Head of caudate nucleus (tissue), 42 donors: ENCODE measurements at regions not wholly inside any gene's neighbourhood (a gene's known extent, or its start where the extent isn't known, plus 50 kb on each side); places are given as distances from the start of the nearest gene placed in this dataset.
"Not testable (repeated sequence)": the region's sequence is repeated elsewhere in the genome, so short reads cannot be mapped to it uniquely, and the experiment has no call there.

Experiments
- DNase-seq, 42 donors: peaks; one replicate each; pipeline versions ENCODE4 v3.0.0 to v3.0.0-alpha.2; 2020 to 2021; ENCODE audit warnings: mixed read lengths in 7 of 42
- intact Hi-C: fragments of 100-400 bp; cut with DNase I; formaldehyde crosslinking; loops from one replicate; pipeline ENCODE4 v1.15.0; 2022

GRCh38 chr9:107606149-107606790, 116.7 kb upstream of the KLF4 start:
- DNase-seq: no peak
- intact Hi-C loops: no loop called here

- DNase-seq: no peak
- intact Hi-C loops: no loop called here
Measured at GRCh38 chr9:107605041-107605440, 115.5 kb upstream of the KLF4 start.

- no peak for DNase-seq
- intact Hi-C loops: no loop called here
Measured at GRCh38 chr9:107603281-107603680, 113.7 kb upstream of the KLF4 start.

- no peak for DNase-seq
Measured at GRCh38 chr9:107600060-107600573, 110.5 kb upstream of the KLF4 start.

DNA sequence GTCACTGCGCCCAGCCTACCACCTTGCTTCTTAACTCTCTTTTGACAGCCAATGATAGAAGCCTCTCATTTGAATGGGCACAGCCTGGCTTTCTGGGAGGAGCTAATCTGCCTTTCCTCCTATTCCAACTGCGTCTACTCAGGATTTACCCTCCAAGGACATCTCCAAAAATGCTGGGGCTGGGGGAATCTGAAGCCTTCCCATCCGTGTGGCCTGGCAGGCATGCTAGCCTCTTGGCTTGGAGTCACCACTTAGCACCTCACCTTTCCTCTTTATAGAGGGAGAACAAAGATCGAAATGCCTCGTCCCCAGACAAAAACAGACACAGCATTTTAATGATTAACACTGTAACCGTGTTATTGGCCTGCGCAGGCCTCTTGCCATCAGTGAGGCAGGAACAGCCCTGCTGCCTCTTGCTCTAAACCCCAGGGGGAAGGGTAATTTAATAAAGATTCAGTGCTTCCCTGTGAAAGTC, 108.2 kb upstream of the KLF4 start:
- DNase-seq: no peak
- intact Hi-C loops: no loop called here

More at GRCh38 chr9:107600060-107600573, 110.5 kb upstream of the KLF4 start:
- intact Hi-C loops: no loop called here

- DNase-seq: no peak
- intact Hi-C loops: no loop called here
Measured at GRCh38 chr9:107594908-107595530, 105.5 kb upstream of the KLF4 start.

DNA sequence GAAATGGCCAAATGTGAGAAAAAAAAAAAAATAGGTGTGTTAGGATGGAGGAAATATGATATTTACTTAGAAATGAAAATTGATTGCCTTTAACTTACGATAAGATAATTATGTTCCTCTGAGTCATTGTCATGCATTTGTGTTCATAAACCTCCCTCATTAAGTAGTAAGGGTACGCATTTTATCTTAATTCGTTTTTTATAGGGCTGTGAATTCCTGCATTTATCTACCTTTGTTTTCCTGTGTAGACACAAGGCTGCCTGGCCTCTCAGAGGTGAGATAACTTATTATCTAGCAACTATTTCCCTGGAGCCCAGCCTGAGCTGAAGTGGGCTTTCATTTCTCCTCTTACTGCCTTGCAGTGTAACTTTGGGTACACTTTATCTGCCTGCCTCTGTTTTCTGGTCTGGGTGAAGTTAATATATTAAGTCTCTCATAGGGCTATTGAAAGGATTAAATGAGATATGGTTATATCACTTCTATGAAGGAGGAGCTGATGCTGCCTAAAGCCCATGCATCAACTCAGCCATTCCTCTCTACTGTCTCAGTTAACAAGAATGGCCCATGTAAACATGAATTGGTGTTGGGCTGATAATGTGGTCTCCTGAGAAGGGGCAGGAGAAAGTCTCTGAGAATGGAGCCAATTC, 103.8 kb upstream of the KLF4 start:
- DNase-seq: no peak
- intact Hi-C loops: no loop called here

GRCh38 chr9:107592424-107592823, 102.9 kb upstream of the KLF4 start:
- no peak for DNase-seq
- intact Hi-C loops: no loop called here

DNA sequence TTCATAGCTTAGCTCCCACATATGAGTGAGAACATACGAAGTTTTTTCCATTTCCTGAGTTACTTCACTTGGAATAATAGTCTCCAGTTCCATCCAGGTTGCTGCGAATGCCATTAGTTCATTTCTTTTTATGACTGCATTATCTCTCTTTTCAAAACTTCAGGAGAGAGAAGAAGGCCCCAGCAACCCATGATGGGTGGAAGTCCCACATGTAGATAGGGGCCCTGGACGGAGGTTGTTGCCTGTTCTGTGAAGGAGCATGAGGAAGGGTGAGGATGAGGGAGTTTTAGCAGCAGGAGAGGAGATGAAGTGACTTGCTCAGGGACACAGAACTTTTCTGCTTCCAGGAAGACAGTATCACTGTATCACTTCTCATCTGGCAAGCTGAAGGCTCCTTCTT, 102.2 kb upstream of the KLF4 start:
- intact Hi-C loops: no loop called here
- no peak for DNase-seq

DNA sequence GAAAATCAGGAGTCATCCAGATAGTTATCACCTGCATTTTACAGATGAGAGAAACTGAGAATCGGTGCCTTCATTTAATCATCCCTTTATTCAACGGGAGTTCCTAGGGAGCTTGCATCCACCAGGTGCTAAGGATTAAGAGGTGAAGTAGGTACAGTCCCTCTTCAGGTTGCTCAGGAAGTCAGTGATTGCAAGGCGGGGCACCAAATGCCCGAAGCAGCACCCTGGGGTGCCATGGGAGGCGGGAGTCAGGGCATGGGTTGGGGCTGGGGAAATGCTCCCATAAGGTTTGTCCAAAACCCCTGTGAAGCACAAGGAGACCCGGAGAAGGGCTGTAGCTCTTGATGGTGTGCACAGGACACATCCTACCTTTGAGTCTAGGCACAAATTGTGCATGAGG, 98.8 kb upstream of the KLF4 start:
- intact Hi-C loops: no loop called here
- DNase-seq: no peak

DNA sequence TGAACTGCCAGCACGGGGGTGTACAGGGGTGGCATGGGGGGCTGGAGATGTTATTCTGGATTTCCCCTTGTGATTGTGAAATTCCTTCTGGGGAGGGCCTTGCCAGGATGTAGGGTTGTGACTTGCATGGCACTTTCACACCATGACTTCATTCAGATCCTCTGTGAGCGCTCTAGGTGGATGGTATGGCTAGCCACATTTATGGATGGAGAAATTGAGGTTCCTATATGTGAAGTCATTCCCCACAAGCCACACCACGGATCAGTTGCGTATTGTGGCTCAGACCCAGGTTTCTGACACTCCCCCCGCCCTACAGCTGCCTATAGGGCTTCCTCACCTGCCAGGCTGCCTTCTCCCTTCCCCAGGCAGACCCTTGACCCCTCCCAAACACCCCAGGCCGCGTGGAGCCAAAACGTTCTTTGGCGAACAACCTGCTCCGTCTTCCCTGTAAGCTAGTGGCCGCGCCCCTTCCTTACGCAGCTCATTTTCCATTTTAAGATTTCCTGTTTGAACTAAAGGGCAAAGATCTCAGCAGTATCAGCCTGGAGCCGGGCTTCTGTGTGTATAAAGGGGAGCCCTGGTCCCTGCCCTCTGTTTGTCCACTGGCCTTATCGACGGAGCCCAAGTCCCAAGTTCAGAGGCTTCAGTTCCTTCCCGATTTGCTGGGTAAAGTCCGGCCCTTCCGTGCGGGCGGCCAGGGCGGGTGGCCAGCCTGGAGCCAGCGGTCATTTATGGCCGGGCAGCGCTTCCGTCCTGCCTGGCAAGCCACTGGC, 97.8 kb upstream of the KLF4 start:
- intact Hi-C loops: no loop called here
- DNase-seq: peak in 4 of 42 donors; percentile 7 to 17 (median 8)

DNA sequence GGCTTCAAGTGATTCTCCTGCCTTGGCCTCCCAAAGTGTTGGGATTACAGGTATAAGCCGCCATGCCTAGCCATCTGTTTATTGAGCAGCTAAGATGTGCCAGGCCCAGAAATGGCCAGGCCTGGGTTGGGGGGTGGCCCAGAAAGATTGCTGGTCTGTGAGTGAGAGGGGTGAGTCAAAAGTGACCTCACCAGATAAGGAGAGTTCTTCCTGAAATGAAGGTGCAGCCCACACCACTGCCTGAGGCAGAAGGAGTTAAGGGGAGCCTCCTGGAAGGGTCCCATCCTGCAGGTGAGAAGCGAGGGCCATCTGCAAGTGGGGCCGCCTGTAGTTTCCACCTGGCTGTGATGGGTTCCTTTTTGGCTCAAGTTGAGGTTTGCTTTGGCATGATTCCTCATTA, 96.9 kb upstream of the KLF4 start:
- intact Hi-C loops: no loop called here
- no peak for DNase-seq

DNA sequence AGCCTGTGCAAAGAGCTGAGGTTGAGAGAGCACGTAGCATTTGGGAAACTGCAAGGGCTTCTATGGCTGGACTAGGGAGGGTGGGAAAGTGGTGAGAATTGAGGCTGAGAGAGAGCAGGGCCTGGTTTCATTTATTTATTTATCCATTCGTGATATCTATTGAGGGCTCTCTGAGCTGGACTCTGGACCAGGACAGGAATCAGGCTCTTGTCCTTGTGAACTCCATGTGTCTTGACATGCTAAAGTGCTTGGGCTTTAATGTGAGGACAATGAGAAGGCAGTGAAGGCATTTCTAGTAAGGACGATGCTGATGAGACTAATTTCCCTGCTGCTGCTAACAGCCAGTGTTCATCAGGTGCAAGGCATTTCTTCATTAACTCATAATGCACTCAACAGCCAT, 95.9 kb upstream of the KLF4 start:
- no peak for DNase-seq
- intact Hi-C loops: no loop called here

- no peak for DNase-seq
- intact Hi-C loops: no loop called here
Measured at GRCh38 chr9:107584944-107585343, 95.4 kb upstream of the KLF4 start.

DNA sequence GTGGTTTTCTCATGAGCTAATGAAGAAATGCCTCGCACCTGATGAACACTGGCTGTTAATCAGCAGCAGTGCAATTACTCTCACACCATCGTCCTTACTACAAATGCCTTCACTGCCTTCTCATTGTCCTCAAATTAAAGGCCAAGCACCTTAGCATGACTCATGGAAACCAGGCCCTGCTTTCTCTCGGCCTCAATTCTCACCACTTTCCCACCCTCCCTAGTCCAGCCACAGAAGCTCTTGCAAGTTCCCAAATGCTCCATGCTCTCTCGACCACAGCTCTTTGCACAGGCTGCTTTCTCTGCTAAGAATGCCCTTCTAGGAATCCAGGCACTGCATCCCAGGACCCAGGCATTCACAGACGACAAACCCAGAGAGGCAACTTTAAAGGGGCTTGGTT, 94.6 kb upstream of the KLF4 start:
- intact Hi-C loops: no loop called here

DNA sequence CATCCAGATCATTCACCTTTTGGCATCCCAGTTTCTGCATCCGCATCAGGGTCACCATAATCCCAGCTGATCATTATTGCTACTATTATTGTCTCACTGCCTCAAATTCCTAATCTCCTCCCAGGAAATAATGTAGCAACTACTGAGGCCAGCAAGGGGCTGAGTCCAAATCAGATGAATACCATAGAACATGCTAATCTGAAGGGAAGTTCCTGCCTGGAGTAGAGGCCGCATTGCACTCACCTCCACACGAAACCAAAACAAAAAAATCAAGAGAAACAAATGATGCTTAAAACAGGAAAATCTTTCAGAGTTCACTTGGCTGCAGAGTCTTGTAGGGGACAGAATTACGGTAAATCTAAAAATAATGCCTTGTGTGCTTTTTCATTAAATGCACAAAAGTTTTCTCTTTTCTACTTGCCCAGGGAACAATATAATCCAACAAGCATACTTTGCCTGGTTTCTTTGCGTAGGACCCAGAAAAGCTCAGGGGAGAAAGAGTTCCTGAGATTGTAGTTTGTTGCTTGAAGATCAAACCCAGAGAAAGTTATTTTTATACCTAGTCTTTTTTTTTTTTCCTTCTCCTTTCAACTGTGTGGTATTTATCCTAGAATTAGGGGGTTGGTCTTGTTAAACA, 87.7 kb upstream of the KLF4 start:
- intact Hi-C loops: no loop called here
- no peak for DNase-seq

More for the DNA sequence above, 94.6 kb upstream of the KLF4 start:
- DNase-seq: no peak

GRCh38 chr9:107571148-107571547, 81.6 kb upstream of the KLF4 start:
- no peak for DNase-seq
- intact Hi-C loops: no loop called here

DNA sequence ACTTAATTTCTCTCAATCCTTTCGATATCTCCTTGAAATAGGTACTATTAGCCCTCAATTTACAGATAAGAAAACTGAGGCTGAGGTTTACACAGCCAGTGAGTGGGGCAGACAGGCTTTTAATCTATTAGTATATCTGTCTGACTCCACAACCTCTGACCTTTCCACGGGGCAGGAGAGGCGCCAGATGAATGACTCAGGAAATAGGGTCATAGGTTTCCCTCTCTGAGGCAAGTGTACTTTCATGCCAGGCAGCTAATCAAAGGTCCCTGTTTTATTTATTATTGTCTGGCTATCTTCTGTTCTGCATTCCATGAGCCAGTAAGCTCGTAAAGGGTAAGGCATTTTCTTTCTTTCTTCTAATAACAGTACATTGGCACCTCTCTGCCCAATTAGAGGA, 79.6 kb upstream of the KLF4 start:
- intact Hi-C loops: no loop called here
- no peak for DNase-seq

DNA sequence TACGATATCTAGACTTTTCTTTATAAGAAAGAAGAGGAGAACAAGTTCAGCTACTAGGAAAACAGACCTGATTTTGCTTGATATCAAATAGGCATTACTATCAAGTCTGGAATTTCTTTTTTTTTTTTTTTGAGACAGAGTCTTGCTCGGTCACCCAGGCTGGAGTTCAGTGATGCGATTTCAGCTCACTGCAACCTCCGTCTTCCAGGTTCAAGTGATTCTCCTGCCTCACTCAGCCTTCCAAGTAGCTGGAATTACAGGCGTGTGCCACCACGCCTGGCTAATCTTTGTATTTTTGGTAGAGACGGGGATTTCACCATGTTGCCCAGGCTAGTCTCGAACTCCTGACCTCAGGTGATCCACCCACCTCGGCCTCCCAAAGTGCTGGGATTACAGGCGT, 78.8 kb upstream of the KLF4 start:
- DNase-seq, intact Hi-C loops: not testable (repeated sequence)
